ENCODE measurements at regions not wholly inside any gene's neighbourhood (a gene's known extent, or its start where the extent isn't known, plus 50 kb on each side); places are given as distances from the start of the nearest gene placed in this dataset.

DNA sequence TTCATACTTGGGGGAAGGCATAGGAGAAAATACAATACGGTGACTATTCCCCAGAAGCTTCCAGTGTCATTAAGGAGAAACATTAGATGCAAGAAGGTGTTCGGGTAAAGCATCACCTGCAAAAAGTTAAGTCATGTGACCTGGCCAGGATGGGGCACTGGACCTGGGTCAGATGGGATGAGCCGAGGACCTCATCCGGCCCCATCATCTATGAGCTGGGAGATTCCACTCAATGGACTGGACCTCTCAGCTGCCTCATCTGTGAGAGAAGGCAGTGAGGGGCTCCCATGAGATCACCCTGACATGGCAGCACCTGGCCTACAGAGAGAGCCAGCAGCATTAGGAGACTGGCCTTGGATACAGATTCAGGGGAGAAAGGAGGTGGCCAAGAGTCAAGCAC lies 111.4 kb upstream of the TEX51 start:
- in situ Hi-C loops (cut with HindIII; ENCODE audit: low pct_ligation_motif_present, low pct_unique_long_range_greater_than_20kb, low sequenced_read_pairs): no loop called here
- DNase-seq: no peak

DNA sequence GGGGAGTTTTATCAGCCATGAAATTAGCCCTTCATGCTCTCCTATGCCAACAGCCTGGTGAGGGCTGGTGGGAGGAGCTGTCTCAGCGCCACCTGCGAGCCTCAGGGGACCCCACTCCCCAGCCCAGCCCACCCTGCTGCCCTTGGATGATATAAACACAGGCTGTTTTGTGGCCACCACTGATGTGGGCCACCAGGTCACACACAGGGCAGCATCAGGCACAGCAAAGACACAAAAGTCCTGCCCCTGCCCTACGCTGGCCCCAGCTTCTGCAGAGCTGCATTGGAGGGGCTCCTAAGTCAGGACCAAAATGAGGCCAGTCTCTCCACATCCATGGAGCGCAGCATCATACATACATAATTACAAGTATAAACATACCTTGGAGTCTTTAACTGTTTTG lies 110.6 kb upstream of the TEX51 start:
- in situ Hi-C loops (cut with HindIII; ENCODE audit: low pct_ligation_motif_present, low pct_unique_long_range_greater_than_20kb, low sequenced_read_pairs): no loop called here
- DNase-seq: no peak

DNA sequence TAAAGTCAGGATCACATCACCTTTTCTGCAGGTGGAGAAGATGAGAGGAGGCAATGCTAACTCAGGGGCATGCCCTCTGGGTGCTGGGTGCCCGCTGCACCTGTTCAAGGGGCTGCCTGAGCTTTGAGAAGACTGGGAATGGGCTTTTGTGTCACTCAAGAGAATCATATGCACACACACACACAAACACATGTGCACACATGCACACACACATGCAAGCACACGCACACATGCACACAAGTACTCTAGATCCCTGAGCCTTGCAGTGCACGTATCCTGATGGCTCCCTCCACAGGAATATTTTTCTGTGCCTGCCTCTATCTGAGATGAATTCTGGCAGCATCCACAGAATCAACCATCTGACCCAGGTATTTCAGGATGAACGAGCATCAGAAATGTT lies 110.0 kb upstream of the TEX51 start:
- in situ Hi-C loops (cut with HindIII; ENCODE audit: low pct_ligation_motif_present, low pct_unique_long_range_greater_than_20kb, low sequenced_read_pairs): no loop called here
- DNase-seq: no peak

DNA sequence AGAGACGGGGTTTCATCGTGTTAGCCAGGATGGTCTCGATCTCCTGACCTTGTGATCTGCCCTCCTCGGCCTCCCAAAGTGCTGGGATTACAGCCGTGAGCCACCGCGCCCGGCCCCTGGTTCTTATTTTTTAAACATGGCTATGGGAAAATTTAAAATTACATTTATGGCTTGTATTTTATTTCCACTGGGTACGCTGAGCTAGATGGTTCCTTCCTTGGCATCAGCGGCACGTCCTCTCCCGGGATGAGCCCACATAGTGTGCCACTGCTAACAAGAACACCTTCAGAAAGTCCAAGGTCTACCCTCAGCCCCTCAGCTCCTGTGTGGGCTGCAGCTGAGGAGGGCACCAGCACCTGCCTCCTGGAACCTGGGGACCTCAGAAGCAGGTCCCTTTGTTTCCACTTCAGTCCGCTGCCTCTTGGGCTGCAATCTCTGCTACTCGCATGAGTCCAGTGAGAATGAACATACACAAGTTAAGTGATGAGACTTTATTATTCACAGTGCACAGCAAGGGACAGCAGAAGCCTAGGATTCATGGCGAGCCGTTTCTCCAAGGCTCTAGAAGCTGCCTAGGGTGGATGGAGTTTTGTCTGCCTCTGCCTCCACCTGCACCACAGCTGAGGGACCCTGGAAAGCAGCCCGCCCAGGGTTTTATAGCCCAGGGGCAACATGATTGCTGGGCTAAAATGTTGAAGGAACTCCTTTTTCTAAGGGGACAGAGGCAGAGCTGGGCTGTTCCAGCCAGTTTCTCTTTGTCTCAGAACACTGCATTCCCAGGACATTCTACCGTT lies 107.5 kb upstream of the TEX51 start:
- in situ Hi-C loops (cut with HindIII; ENCODE audit: low pct_ligation_motif_present, low pct_unique_long_range_greater_than_20kb, low sequenced_read_pairs): no loop called here
- no peak for DNase-seq

DNA sequence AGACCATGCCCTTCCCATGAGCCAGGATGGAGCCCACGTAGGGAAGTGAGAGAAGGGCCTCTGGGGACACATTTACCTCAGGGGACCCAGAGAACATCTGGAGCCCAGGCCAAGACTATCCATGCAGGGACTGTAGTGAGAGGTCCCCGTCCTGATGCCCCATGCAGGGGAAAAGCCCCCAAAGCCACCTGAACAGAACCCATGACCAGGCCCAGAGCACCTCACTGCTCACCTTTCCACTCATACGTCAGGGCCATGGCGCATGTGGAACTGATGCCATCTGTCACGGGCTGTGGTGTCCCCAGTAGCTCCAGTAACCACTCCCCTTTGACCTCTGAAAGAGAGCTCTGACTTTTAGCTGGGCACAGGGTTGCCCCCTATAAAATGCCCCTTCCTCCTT lies 106.5 kb upstream of the TEX51 start:
- in situ Hi-C loops (cut with HindIII; ENCODE audit: low pct_ligation_motif_present, low pct_unique_long_range_greater_than_20kb, low sequenced_read_pairs): no loop called here
- DNase-seq: no peak

DNA sequence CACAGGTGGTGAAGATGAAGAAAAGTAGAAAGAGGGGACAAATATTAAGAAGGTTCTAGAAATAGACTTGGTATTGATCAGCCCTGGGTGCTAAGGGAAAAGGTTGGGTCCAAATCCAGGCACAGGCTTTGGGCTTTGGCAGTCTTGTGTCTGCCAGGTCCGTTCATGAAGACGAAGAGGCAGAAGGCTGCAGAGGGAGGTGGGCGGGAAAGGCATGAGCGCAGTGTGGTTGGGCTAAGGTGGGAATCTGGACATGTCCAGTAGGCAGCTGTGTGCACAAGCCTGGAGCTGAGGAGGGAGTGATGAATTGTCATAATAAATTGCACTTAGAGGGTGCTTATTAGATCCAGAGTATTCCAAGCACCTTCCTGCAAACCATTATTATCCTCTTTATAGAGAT lies 105.7 kb upstream of the TEX51 start:
- DNase-seq: no peak
- in situ Hi-C loops (cut with HindIII; ENCODE audit: low pct_ligation_motif_present, low pct_unique_long_range_greater_than_20kb, low sequenced_read_pairs): no loop called here

DNA sequence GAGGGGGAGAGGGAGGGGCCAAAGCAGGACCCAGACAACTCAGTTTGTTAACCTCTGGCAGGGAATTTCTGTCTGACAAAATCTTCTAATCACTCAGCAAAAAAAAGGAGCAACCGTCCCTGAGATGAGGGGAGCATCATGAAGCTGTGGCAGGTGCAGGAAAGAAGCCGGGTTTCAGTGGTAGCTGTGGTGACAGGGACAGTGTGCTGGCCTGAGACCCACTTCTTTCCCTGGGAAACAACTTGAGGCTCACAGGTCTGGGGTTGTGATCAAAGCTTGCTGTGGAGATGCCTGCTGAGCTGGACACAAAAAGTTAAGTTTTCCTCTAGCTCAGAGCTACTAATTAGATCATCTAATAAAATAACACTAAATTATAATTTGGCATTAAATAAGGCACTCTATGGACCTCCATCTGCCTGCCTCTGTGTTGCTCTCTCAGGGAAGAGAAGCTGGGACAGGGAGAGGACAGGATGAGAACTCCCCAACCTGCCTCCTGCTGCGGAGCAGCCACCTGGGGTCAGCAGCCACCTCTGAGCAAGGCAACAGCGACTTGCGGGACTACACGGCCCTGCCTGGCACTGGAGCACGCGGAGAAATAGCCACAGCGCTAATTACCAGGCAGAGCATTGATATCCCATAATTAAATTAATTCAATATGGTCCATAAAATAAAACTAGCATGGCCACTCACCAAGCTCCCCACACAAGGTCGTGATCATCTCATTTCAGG lies 104.6 kb upstream of the TEX51 start:
- in situ Hi-C loops (cut with HindIII; ENCODE audit: low pct_ligation_motif_present, low pct_unique_long_range_greater_than_20kb, low sequenced_read_pairs): no loop called here
- DNase-seq: no peak

DNA sequence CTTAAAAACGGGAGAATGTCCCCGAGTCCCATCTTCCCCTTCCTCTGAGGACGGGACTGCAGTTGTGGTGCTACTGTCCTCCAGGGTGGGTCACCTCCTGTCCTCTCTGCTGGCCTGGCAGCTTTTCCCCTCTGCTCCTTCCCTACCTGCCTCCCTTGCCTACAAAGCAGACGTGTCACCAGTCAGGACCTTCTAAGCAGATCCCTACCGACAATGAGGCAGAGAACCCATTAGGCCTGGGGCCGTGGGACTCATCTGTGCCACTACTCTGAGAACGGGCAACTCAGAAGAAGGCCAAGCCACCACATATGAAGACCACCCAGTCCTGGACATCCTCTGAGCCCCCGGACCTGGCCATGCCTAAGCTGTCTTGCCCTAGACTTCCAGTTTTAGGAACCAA lies 103.0 kb upstream of the TEX51 start:
- DNase-seq: no peak
- in situ Hi-C loops (cut with HindIII; ENCODE audit: low pct_ligation_motif_present, low pct_unique_long_range_greater_than_20kb, low sequenced_read_pairs): no loop called here

DNA sequence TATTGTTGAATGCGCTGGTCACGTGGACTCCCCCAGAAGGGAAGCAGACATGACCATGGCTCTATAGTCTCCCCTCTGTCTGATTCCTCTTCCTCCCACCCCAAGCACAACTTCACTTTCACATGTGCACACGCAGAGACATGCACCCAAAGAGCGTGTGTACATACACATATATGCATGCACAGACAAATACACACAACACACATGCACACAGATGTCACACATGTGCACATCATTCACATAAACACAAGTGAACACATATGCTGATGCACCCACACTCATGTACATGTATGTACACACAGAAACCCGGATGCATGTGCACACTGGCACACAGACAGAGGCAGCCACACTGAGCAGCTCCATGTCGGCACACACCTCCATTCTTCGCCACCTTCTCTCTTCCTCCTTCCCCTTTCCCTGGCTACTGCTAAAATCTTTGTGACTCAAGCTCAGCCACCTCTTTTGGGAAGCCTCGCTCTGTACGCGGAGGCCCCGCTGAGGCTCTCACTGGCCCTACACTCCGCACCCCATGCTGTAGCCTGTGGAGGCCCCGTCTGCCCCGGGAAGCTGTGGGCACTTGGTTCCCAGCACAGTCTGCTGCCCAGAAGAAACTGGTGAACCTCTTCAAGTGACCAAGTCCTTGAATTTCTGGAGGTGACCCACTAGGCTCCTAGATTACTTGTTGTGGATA lies 101.6 kb upstream of the TEX51 start:
- DNase-seq: no peak

DNA sequence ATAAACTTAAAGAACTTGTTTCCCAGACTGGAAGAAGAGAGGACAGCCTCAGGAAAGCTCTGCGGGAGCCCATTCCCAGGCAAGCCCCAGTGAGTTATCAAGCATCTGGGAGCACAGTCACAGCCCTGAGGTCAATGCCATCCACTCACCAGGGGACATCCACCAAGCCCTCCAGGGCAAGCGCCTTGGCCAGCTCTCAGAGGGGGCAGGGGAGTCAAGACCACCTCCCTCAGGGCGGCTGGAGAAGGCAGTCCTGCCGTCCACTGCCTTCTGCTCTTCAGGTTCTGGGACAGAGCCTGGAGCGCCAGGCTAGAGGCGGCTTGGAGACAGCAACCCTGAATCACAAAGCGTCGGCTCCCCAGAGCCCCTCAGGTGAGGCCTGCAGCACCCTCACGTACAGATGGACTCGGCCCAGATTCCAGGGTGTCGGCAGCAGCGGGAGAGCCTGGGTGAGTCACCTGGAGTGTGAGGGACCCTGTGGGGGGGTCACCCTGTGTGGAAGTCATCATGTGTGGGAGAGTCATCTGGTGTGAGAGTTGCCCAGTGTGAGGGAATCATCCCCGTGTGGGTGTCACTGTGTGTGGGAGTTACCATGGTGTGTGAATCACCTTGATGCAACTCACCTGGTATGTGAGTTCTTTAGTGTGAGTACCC lies 100.9 kb upstream of the TEX51 start:
- in situ Hi-C loops (cut with HindIII; ENCODE audit: low pct_ligation_motif_present, low pct_unique_long_range_greater_than_20kb, low sequenced_read_pairs): no loop called here
- no peak for DNase-seq

More for the DNA sequence above, 101.6 kb upstream of the TEX51 start:
- in situ Hi-C loops (cut with HindIII; ENCODE audit: low pct_ligation_motif_present, low pct_unique_long_range_greater_than_20kb, low sequenced_read_pairs): no loop called here

DNA sequence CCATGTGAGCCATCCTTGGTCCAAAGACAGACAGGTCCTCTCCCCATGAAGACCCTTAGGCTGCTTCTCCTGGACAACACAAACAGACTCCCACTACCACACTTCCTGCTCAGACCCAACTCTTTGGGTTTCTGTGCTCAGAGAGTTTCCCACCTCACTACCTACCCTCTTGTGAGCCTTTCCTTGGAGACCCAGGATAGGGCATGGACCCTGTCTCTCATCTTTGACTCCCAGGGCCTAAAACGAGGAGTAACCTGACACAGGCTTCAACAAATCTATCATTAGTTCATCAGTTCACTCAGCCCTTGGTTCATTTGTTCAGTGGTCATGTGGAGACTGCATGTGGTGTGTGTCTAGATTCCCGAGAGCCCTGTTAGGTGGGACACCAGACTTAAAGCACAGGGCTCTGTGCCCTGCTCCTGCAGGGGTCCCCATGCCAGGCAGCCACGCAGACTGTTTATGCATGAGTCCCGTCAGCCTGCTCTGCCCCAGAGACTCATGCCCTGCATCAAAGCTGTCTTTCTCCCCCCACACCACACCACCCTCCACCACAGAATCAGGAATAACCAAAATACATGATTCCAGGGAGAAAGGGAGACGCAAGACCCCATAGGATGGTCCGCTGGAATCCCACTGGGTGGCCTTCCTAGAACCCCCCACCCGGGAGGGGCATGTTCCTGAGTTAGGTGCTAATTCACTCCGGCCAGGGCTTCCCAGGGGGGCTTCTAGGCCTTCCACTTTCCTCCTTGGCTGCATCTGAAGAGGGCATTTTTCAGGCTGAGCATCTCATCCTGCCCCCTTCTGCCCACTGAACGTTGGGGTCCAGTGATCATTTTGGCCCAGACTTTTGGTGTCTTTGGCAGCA lies 100.2 kb upstream of the TEX51 start:
- no peak for DNase-seq
- in situ Hi-C loops (cut with HindIII; ENCODE audit: low pct_ligation_motif_present, low pct_unique_long_range_greater_than_20kb, low sequenced_read_pairs): no loop called here

DNA sequence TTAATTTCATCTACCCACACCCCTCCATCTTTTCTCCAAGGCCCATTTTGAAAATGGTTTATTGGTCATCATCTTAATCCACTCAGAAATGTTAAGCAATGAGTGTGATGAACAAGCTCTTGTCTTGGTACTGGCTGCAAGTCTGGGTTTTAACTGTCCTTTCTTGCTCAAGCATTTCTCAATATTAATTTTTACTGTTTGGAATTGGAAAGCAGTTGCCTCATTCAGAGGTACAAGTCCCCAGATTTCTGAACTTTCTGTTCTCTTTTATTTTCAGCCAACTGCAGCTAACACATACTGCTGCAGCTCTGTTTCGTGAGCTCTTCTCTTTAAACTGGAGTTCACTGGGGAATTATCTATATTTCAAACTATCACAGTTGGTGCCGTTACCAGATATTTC lies 99.4 kb upstream of the TEX51 start:
- in situ Hi-C loops (cut with HindIII; ENCODE audit: low pct_ligation_motif_present, low pct_unique_long_range_greater_than_20kb, low sequenced_read_pairs): no loop called here
- no peak for DNase-seq

DNA sequence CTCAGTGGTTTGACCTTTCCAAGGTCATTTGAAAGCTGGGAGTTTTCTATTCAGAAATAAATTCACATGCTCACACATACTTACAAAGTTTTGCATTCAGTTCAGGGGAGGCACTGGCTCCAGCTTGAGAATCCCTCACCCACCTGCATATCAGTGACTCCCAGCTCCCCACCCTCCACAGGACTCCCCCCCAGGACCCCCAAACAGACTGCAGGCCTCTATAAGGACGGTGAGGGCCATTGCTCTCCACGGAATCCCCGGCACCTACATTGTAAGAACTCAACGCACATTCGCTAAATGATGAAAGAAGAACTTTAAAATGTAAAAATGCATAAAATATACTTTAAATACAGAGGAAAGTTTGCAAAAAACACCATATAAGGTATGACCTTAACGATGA lies 97.2 kb upstream of the TEX51 start:
- DNase-seq: no peak
- in situ Hi-C loops (cut with HindIII; ENCODE audit: low pct_ligation_motif_present, low pct_unique_long_range_greater_than_20kb, low sequenced_read_pairs): no loop called here

DNA sequence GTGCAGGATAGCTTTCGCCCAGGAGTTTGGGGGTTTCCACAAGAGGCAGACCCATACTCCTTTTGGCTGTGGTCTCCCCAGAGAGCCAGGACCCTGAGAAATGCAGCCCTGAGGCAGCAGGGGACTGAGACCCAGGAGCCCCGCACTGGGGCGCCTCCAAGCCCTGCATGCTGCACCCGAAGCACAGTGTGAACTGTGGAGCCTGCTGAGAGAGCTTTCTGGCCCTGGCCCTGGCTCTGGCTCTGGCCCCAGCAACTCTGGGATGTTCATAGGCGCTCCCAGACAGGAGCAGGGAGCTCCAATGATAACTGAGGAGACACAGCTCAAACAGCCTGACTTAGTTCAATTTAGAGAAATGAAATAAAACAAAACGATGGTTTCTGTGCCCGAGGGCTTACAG lies 96.4 kb upstream of the TEX51 start:
- no peak for DNase-seq
- in situ Hi-C loops (cut with HindIII; ENCODE audit: low pct_ligation_motif_present, low pct_unique_long_range_greater_than_20kb, low sequenced_read_pairs): no loop called here

DNA sequence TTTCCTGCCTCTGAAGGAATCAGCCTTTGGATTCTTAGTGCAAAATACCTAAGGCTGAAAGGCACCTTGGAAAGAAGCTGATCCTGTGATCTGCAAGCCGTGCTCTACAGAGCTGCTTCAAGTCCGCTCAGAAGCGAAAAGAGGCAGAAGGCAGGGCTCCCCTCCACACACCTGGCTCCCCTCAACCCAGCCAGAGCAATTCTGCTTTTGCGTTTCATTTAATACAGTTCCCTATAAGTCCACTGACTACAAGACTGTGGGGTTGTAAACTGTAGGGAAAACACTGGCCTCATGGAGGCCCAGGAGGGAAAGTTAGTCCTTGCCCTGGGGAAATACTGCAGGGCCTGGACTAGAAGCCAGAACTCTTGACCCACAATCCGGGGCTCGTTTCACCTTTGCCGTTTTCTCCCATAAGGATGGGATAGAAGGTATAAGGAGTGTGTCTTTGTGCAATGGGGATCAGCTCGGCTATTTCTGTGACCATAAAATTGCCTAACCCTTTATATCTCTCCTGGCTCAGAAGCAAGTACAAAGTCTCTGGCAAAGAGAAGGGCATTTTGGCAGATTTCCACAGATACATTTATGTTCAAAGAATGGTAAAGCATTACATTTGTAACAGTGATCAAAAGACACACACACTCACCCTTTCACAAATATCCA lies 95.8 kb upstream of the TEX51 start:
- no peak for DNase-seq
- in situ Hi-C loops (cut with HindIII; ENCODE audit: low pct_ligation_motif_present, low pct_unique_long_range_greater_than_20kb, low sequenced_read_pairs): no loop called here

DNA sequence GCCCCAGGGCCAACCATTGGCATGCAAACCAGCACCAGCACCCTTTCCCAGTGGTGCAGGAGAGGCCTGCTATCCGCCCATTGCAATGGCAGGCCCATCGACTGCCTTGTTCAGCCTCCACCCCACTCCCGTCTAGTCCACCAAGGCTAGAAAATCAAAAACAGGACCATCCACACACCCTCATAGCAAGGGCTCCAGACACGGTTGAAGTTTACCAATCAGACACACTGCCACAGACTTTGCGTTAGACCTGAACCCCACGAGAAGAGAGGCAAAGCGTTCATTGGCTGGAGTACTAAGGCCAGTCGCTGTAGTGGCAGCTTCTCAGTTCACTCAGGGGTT lies 95.3 kb upstream of the TEX51 start:
- no peak for DNase-seq
- in situ Hi-C loops (cut with HindIII; ENCODE audit: low pct_ligation_motif_present, low pct_unique_long_range_greater_than_20kb, low sequenced_read_pairs): no loop called here

DNA sequence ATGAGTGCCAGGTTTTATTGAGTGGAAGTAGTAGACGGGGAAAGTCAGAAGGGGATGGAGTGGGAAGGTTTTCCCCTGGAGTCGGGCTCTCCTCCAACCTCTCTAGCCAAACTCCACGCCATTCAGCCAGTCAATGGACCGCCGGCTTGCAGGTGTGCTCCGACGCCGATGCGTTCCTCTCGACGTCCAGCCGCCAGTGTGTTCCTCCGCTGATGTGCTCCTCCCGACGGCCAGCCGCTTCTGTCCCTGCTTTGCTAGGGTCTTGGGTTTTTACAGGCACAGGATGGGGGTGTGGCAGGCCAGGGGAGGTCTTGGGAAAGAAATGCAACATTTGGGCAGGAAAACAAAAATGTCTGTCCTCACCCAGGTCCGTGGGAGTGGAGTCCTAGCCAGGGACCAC lies 94.3 kb upstream of the TEX51 start:
- in situ Hi-C loops (cut with HindIII; ENCODE audit: low pct_ligation_motif_present, low pct_unique_long_range_greater_than_20kb, low sequenced_read_pairs): no loop called here
- DNase-seq: no peak

DNA sequence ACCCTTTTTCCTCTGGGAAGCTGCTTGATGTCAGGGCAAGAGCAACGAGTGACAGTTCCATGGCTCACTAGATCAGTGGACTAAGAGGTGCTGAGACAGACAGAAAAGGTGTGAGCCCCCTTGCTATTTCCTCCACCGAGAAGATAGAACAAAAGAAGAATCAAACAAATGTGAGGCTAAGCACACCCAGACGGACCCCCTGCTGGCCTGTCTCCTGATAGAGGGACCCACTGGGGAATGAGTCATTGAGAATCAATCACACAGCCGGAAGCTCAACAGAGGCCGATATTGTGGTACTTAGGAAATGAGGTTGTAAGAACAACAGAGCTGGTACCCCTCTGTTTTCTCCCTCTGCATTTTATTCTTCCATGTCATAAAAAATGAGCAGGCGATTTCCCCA lies 89.8 kb upstream of the TEX51 start:
- in situ Hi-C loops (cut with HindIII; ENCODE audit: low pct_ligation_motif_present, low pct_unique_long_range_greater_than_20kb, low sequenced_read_pairs): no loop called here
- no peak for DNase-seq
